Activated T-helper 17 cell treated with anti-CD3 and anti-CD28 coated beads, Interleukin-2, amount 50 U/mL, for 72 hours (primary cell): ENCODE measurements at regions not wholly inside any gene's neighbourhood (a gene's known extent, or its start where the extent isn't known, plus 50 kb on each side); places are given as distances from the start of the nearest gene placed in this dataset.

Experiments used
- ATAC-seq: fragments of 150-1000 bp; cut with Tn5 transposase; replicated peaks from 2 replicates; pipeline ENCODE4 v1.10.0; 2021; ENCODE audit warnings: mild to moderate bottlenecking, moderate library complexity
- H3K27ac Mint-ChIP-seq: one replicate; pipeline ENCODE4 v1.8.0; 2022; ENCODE audit warnings: mixed read lengths
- H3K27me3 Mint-ChIP-seq: one replicate; pipeline ENCODE4 v1.8.0; 2022; ENCODE audit warnings: mixed read lengths
- H3K36me3 Mint-ChIP-seq: one replicate; pipeline ENCODE4 v1.8.0; 2022; ENCODE audit warnings: low read depth, mild to moderate bottlenecking, mixed read lengths
- H3K4me1 Mint-ChIP-seq: one replicate; pipeline ENCODE4 v1.8.0; 2022; ENCODE audit warnings: mixed read lengths
- H3K4me3 Mint-ChIP-seq: one replicate; pipeline ENCODE4 v1.8.0; 2022; ENCODE audit warnings: mild to moderate bottlenecking, mixed read lengths
- H3K9me3 Mint-ChIP-seq: one replicate; pipeline ENCODE4 v1.8.0; 2022; ENCODE audit warnings: mixed read lengths

DNA sequence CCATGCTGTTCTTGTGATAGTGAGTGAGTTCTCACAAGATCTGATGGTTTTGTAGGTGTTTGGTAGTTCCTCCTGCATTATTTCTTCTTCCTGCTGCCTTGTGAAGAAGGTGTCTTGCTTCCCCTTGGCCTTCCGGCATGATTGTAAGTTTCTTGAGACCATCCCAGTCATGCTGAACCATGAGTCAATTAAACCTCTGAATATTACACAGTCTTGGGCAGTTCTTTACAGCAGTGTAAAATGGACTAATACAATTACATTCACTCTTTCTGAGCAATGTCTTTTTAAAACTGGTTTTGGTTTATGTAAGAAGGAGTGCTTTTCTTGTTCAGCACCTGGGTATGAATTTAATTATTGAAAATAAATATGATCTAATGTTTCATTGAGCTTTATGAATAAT lies 50.7 kb upstream of the ARRDC3 start:
- Mint-ChIP-seq H3K27me3 (no peaks in the 10 kb centered on the region), H3K4me3 (no peak overlapping the region), H3K4me1 (no peaks in the 10 kb centered on the region), H3K36me3 (no peaks in the 10 kb centered on the region), H3K27ac (no peak overlapping the region), H3K9me3 (peaks cover 5% of the 10 kb centered on the region)
- ATAC-seq, result peak; percentile 58
